ENCODE measurements at regions not wholly inside any gene's neighbourhood (a gene's known extent, or its start where the extent isn't known, plus 50 kb on each side); places are given as distances from the start of the nearest gene placed in this dataset.

DNA sequence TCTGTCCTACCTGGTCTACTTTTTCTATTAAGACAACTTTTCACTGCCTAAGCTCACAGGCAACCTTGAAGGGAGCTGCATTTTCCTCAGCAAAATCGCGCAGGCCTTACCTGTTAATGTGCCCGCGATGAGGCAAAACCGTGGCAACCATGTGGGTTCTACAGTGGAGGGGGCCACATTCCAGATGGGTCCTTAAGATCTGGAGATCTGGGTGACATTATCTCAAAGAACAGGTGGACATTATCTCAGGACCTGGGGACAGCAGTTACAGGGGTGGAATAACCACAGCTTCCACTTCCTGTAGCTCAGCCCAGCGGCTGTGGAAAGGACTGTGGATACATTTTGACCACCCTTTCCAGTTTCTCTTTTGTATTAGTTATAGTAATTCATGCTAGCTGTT is 112.8 kb upstream of the PTCH1 start:
- TF ChIP-seq, protein P1, sequence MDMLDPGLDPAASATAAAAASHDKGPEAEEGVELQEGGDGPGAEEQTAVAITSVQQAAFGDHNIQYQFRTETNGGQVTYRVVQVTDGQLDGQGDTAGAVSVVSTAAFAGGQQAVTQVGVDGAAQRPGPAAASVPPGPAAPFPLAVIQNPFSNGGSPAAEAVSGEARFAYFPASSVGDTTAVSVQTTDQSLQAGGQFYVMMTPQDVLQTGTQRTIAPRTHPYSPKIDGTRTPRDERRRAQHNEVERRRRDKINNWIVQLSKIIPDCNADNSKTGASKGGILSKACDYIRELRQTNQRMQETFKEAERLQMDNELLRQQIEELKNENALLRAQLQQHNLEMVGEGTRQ (IDR thresholded peaks at IDR 0.05; ENCODE audit: low read depth, low read length), result no peak
- TF ChIP-seq, protein P2, sequence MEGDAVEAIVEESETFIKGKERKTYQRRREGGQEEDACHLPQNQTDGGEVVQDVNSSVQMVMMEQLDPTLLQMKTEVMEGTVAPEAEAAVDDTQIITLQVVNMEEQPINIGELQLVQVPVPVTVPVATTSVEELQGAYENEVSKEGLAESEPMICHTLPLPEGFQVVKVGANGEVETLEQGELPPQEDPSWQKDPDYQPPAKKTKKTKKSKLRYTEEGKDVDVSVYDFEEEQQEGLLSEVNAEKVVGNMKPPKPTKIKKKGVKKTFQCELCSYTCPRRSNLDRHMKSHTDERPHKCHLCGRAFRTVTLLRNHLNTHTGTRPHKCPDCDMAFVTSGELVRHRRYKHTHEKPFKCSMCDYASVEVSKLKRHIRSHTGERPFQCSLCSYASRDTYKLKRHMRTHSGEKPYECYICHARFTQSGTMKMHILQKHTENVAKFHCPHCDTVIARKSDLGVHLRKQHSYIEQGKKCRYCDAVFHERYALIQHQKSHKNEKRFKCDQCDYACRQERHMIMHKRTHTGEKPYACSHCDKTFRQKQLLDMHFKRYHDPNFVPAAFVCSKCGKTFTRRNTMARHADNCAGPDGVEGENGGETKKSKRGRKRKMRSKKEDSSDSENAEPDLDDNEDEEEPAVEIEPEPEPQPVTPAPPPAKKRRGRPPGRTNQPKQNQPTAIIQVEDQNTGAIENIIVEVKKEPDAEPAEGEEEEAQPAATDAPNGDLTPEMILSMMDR (conservative IDR thresholded peaks at IDR 0.05; ENCODE audit: low read depth, low read length), result no peak
- TF ChIP-seq POLR2A (IDR thresholded peaks at IDR 0.05; ENCODE audit: low read depth, low read length) (no peak), RAD21 (IDR thresholded peaks at IDR 0.05; ENCODE audit: low read length) (no peak), CEBPB (IDR thresholded peaks at IDR 0.05; ENCODE audit: low read depth, low read length) (no peak), CHD1 (IDR thresholded peaks at IDR 0.05; ENCODE audit: low read depth, low read length) (no peak), RFX5 (IDR thresholded peaks at IDR 0.05; ENCODE audit: low read depth, low read length) (no peak), BHLHE40 (IDR thresholded peaks at IDR 0.05; ENCODE audit: low read depth, low read length) (no peak), MXI1 (IDR thresholded peaks at IDR 0.05; ENCODE audit: borderline replicate concordance, low read depth, low read length) (no peak), SMC3 (IDR thresholded peaks at IDR 0.05; ENCODE audit: low read depth, low read length) (no peak), MAZ (IDR thresholded peaks at IDR 0.05; ENCODE audit: borderline replicate concordance, low read depth, low read length) (no peak)
- TF ChIP-seq, protein P3, sequence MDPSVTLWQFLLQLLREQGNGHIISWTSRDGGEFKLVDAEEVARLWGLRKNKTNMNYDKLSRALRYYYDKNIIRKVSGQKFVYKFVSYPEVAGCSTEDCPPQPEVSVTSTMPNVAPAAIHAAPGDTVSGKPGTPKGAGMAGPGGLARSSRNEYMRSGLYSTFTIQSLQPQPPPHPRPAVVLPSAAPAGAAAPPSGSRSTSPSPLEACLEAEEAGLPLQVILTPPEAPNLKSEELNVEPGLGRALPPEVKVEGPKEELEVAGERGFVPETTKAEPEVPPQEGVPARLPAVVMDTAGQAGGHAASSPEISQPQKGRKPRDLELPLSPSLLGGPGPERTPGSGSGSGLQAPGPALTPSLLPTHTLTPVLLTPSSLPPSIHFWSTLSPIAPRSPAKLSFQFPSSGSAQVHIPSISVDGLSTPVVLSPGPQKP (IDR thresholded peaks at IDR 0.05; ENCODE audit: borderline replicate concordance, low read depth, low read length), result no peak
